GM12878 (cell line): ENCODE measurements at regions not wholly inside any gene's neighbourhood (a gene's known extent, or its start where the extent isn't known, plus 50 kb on each side); places are given as distances from the start of the nearest gene placed in this dataset.

Source experiments
- ATF7 ChIP-seq: fragments of 450-650 bp; IDR thresholded peaks from 2 replicates; pipeline ENCODE4 v1.6.1; 2016; ENCODE audit warnings: low read depth, mild to moderate bottlenecking
- CTCF ChIP-seq, 3 experiments: IDR thresholded peaks in 2 of 3; conservative IDR thresholded peaks in 1 of 3; 2 replicates each; pipeline ENCODE4 v1.5.1; 2011; ENCODE audit warnings: low read depth in 3 of 3, low read length in 3 of 3, mild to moderate bottlenecking in 3 of 3, control low read depth in 2 of 3, moderate library complexity in 2 of 3, inconsistent platforms in 1 of 3, mixed read lengths in 1 of 3; ENCODE audit not compliant: control insufficient read depth in 2 of 3, insufficient read depth in 1 of 3; ENCODE audit errors: extremely low read depth in 1 of 3
- NFYA ChIP-seq: IDR thresholded peaks from 2 replicates; pipeline ENCODE4 v1.6.1; 2011; ENCODE audit warnings: low read depth, mild to moderate bottlenecking, low read length, improper control_type of control experiment, borderline replicate concordance
- REST ChIP-seq: IDR thresholded peaks from 2 replicates; pipeline ENCODE4 v1.6.1; 2012; ENCODE audit warnings: mild to moderate bottlenecking, low read depth, low read length
- SUZ12 ChIP-seq: fragments of 200-600 bp; sonication (generic); IDR thresholded peaks from one replicate; pipeline ENCODE4 v1.6.1; 2018; ENCODE audit warnings: antibody characterized with exemption, mild to moderate bottlenecking; ENCODE audit not compliant: unreplicated experiment

GRCh38 chr12:46452061-46452615 is 79.6 kb upstream of the SLC38A2 start:
- TF ChIP-seq CTCF (IDR thresholded peaks at IDR 0.05 in 2 of 3, conservative IDR thresholded peaks at IDR 0.05 in 1 of 3; ENCODE audit: control insufficient read depth in 2 of 3, extremely low read depth in 1 of 3, insufficient read depth in 1 of 3, low read depth in 3 of 3, low read length in 3 of 3): no peak
- TF ChIP-seq SUZ12: no peak
- TF ChIP-seq ATF7: no peak
- TF ChIP-seq REST: no peak
- TF ChIP-seq NFYA: no peak
